Right forelimb (tissue), 1 donor: ENCODE measurements at regions not wholly inside any gene's neighbourhood (a gene's known extent, or its start where the extent isn't known, plus 50 kb on each side); places are given as distances from the start of the nearest gene placed in this dataset.

Source experiments
- DNase-seq: peaks from one replicate; pipeline ENCODE4 v3.0.0-alpha.2; 2018

- DNase-seq: no peak
Measured at GRCh38 chr10:121284936-121285335, 313.3 kb downstream of the FGFR2 start.

GRCh38 chr10:121285406-121286196 lies 312.6 kb downstream of the FGFR2 start:
- DNase-seq: no peak

GRCh38 chr10:121288011-121288410 lies 310.2 kb downstream of the FGFR2 start:
- no peak for DNase-seq

- DNase-seq: no peak
Measured at GRCh38 chr10:121288864-121289661, 309.2 kb downstream of the FGFR2 start.

GRCh38 chr10:121289800-121290199 lies 308.4 kb downstream of the FGFR2 start:
- no peak for DNase-seq

- no peak for DNase-seq
Measured at GRCh38 chr10:121290674-121291073, 307.6 kb downstream of the FGFR2 start.

GRCh38 chr10:121291376-121291775 lies 306.9 kb downstream of the FGFR2 start:
- DNase-seq: no peak

GRCh38 chr10:121291823-121292222 lies 306.4 kb downstream of the FGFR2 start:
- no peak for DNase-seq

GRCh38 chr10:121292321-121292720 lies 305.9 kb downstream of the FGFR2 start:
- DNase-seq: no peak

GRCh38 chr10:121293110-121293509 lies 305.1 kb downstream of the FGFR2 start:
- no peak for DNase-seq

- DNase-seq: no peak
Measured at GRCh38 chr10:121294630-121295029, 303.6 kb downstream of the FGFR2 start.

- DNase-seq: no peak
Measured at GRCh38 chr10:121296378-121296777, 301.9 kb downstream of the FGFR2 start.

GRCh38 chr10:121296881-121297585 lies 301.2 kb downstream of the FGFR2 start:
- DNase-seq: no peak

- no peak for DNase-seq
Measured at GRCh38 chr10:121300723-121301122, 297.5 kb downstream of the FGFR2 start.

GRCh38 chr10:121302541-121303180 lies 295.6 kb downstream of the FGFR2 start:
- DNase-seq: no peak

- no peak for DNase-seq
Measured at GRCh38 chr10:121303287-121303890, 294.9 kb downstream of the FGFR2 start.

GRCh38 chr10:121305066-121305465 lies 293.2 kb downstream of the FGFR2 start:
- DNase-seq: no peak

GRCh38 chr10:121306159-121306673 lies 292.0 kb downstream of the FGFR2 start:
- no peak for DNase-seq

- no peak for DNase-seq
Measured at GRCh38 chr10:121307411-121307980, 290.7 kb downstream of the FGFR2 start.

GRCh38 chr10:121308020-121308419 lies 290.2 kb downstream of the FGFR2 start:
- no peak for DNase-seq

GRCh38 chr10:121309164-121309563 lies 289.1 kb downstream of the FGFR2 start:
- DNase-seq: no peak

- DNase-seq: no peak
Measured at GRCh38 chr10:121310151-121310711, 288.0 kb downstream of the FGFR2 start.
